ENCODE measurements at regions not wholly inside any gene's neighbourhood (a gene's known extent, or its start where the extent isn't known, plus 50 kb on each side); places are given as distances from the start of the nearest gene placed in this dataset.
A peak's percentile ranks its signal among the peaks of the same experiment; 100 is the strongest.

- FAIRE-seq (no peak), DNase-seq (ENCODE audit: low read depth in 1 of 2, low spot score in 1 of 2) (no peak), ATAC-seq (no peak)
- POLR2A ChIA-PET: no interaction called here
- TF ChIP-seq ZSCAN20 (CRISPR knock-in tag; IDR thresholded peaks at IDR 0.05) (no peak), MAX (IDR thresholded peaks at IDR 0.05) (no peak), RCOR1 (IDR thresholded peaks at IDR 0.05; ENCODE audit: low read depth, low read length) (no peak), CTCF (IDR thresholded peaks at IDR 0.05) (no peak), HES2 (IDR thresholded peaks at IDR 0.05) (no peak), CEBPB (IDR thresholded peaks at IDR 0.05) (no peak), RARB (CRISPR knock-in tag; IDR thresholded peaks at IDR 0.05) (no peak), HOXB5 (CRISPR knock-in tag; IDR thresholded peaks at IDR 0.05) (no peak), KDM5A (IDR thresholded peaks at IDR 0.05) (no peak), ESRRA (IDR thresholded peaks at IDR 0.05; ENCODE audit: borderline replicate concordance, low read length) (no peak)
- Histone ChIP-seq H3K4me3 (no peak overlapping the region), H3K27ac (no peak overlapping the region), H3K9me3 (no peaks in the 10 kb centered on the region; the same call in 2 of the 3 replicates), H3K4me2 (no peak overlapping the region), H3K4me1 (no peaks in the 10 kb centered on the region)
- 30% methylated on average over 3 of the region's 3 CpGs for WGBS (ENCODE audit: missing lambda C conversion rate)
- CTCF ChIA-PET: no interaction called here
Observed at GRCh38 chr20:24236963-24237362, 232.5 kb upstream of the SYNDIG1 start.

GRCh38 chr20:24236201-24236600, 233.2 kb upstream of the SYNDIG1 start:
- no peak overlapping the region for H3K27ac ChIP-seq
- POLR2A ChIA-PET: no interaction called here
- DNase-seq (ENCODE audit: low read depth in 1 of 2, low spot score in 1 of 2) (no peak), FAIRE-seq (no peak), ATAC-seq (no peak)
- WGBS (ENCODE audit: missing lambda C conversion rate): 12% methylated on average over 8 of the region's 8 CpGs
- H3K4me1 ChIP-seq: no peaks in the 10 kb centered on the region
- H3K4me2 ChIP-seq: no peak overlapping the region
- no peaks in the 10 kb centered on the region; the same call in 2 of the 3 replicates for H3K9me3 ChIP-seq
- CTCF ChIA-PET: no interaction called here
- H3K4me3 ChIP-seq: no peak overlapping the region
- TF ChIP-seq ELK1 (IDR thresholded peaks at IDR 0.05; ENCODE audit: low read depth, low read length) (no peak), ZC3H11A (IDR thresholded peaks at IDR 0.05) (no peak), RARB (CRISPR knock-in tag; IDR thresholded peaks at IDR 0.05) (no peak), ZSCAN20 (CRISPR knock-in tag; IDR thresholded peaks at IDR 0.05) (no peak), JUN (IDR thresholded peaks at IDR 0.05) (no peak), JUNB (IDR thresholded peaks at IDR 0.05) (no peak), POLR2AphosphoS2 (conservative IDR thresholded peaks at IDR 0.05; ENCODE audit: low read length) (no peak), FOXS1 (CRISPR knock-in tag; IDR thresholded peaks at IDR 0.05) (no peak), TP53 (CRISPR knock-in tag; IDR thresholded peaks at IDR 0.05) (no peak), CHD4 (IDR thresholded peaks at IDR 0.05; ENCODE audit: borderline replicate concordance) (no peak)

GRCh38 chr20:24235296-24236175, 233.9 kb upstream of the SYNDIG1 start:
- Histone ChIP-seq H3K4me2 (no peak overlapping the region), H3K9me3 (no peaks in the 10 kb centered on the region; the same call in 2 of the 3 replicates), H3K4me3 (no peak overlapping the region), H3K4me1 (no peaks in the 10 kb centered on the region), H3K27ac (no peak overlapping the region)
- ChIA-PET POLR2A (no interaction called here), CTCF (no interaction called here)
- no peak for FAIRE-seq
- 43% methylated on average over 14 of the region's 14 CpGs for WGBS (ENCODE audit: missing lambda C conversion rate)
- TF ChIP-seq USF2 (IDR thresholded peaks at IDR 0.05) (peak; percentile 44; the same call in 1 of the 2 replicates), ATOH8 (CRISPR knock-in tag; IDR thresholded peaks at IDR 0.05; ENCODE audit: low read depth) (no peak)
- no peak for DNase-seq (ENCODE audit: low read depth in 1 of 2, low spot score in 1 of 2)
- peak in 1 of 2 experiments; percentile 43; a peak in 1 of 6 replicates for ATAC-seq

Data from A549 (cell line).